ENCODE measurements at regions not wholly inside any gene's neighbourhood (a gene's known extent, or its start where the extent isn't known, plus 50 kb on each side); places are given as distances from the start of the nearest gene placed in this dataset.

DNA sequence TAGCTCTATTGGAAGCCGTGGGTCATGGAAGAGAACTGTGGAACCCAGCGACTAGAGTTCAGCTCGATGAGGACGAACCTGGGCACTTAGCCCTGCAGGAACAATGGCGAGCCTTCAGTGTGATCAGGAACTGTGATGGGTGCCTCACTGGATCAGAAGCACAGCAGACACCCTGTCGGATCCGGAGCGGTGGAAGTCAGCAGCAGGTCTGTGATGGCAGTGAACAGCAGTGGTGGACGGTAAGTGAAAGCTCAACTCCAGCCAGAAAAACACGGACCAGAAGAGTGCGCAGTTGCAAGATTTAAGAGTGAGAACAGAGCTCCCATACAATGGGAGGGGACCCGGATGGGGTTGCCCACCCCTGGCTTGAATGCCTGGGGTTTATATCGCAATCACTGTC is 282.2 kb downstream of the NSUN3 start (continued):
- TF ChIP-seq, protein P1, sequence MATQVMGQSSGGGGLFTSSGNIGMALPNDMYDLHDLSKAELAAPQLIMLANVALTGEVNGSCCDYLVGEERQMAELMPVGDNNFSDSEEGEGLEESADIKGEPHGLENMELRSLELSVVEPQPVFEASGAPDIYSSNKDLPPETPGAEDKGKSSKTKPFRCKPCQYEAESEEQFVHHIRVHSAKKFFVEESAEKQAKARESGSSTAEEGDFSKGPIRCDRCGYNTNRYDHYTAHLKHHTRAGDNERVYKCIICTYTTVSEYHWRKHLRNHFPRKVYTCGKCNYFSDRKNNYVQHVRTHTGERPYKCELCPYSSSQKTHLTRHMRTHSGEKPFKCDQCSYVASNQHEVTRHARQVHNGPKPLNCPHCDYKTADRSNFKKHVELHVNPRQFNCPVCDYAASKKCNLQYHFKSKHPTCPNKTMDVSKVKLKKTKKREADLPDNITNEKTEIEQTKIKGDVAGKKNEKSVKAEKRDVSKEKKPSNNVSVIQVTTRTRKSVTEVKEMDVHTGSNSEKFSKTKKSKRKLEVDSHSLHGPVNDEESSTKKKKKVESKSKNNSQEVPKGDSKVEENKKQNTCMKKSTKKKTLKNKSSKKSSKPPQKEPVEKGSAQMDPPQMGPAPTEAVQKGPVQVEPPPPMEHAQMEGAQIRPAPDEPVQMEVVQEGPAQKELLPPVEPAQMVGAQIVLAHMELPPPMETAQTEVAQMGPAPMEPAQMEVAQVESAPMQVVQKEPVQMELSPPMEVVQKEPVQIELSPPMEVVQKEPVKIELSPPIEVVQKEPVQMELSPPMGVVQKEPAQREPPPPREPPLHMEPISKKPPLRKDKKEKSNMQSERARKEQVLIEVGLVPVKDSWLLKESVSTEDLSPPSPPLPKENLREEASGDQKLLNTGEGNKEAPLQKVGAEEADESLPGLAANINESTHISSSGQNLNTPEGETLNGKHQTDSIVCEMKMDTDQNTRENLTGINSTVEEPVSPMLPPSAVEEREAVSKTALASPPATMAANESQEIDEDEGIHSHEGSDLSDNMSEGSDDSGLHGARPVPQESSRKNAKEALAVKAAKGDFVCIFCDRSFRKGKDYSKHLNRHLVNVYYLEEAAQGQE (IDR thresholded peaks at IDR 0.05; ENCODE audit: low read depth), result no peak
- TF ChIP-seq EZH2 (IDR thresholded peaks at IDR 0.05) (no peak), ZFX (IDR thresholded peaks at IDR 0.05) (no peak), RAD21 (IDR thresholded peaks at IDR 0.05; ENCODE audit: low read depth) (no peak), JUND (IDR thresholded peaks at IDR 0.05) (no peak), SIN3A (IDR thresholded peaks at IDR 0.05; ENCODE audit: low read depth) (no peak), TCF7L2 (IDR thresholded peaks at IDR 0.05; ENCODE audit: borderline replicate concordance, extremely low read depth, insufficient read depth, insufficient read length) (no peak)
- TF ChIP-seq, protein P2, sequence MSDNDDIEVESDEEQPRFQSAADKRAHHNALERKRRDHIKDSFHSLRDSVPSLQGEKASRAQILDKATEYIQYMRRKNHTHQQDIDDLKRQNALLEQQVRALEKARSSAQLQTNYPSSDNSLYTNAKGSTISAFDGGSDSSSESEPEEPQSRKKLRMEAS (IDR thresholded peaks at IDR 0.05), result no peak

DNA sequence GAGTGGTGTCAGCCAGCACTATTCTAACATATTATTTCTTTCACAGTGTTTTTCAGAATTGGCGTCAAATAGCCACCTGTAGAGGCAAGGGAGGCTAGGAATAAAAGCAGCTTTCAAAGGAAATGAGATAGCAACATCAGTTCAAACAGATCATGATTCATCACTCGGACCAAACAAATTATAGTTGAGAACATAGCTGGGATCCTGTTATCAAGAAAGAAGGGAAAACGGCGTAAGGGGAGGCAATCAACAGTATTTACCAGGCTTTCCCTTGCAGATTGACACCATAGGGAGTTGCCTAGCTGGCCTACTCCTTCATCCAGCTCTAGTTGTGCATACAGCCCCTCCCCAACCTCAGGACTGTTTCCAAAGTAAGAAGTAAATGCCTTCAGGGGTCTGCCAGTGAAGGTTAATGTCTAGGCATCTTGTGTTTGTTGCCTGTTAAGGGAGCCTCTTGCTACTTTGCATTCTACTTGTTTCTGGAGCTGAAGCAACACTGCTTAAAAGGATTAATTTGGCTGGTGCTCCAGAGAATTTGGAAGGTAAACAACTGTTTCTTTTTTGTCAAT is 286.5 kb downstream of the NSUN3 start:
- intact Hi-C loops (cut with micrococcal nuclease), result no loop called here
- H3K4me1 ChIP-seq (ENCODE audit: control insufficient read depth in 1 of 2, insufficient read depth in 2 of 2, low read length in 2 of 2), result no peaks in the 10 kb centered on the region
- ChIA-PET POLR2A (no interaction called here), CTCF (no interaction called here), RAD21 (ENCODE audit: low non-redundant PET in 1 of 2, low total read pairs in 2 of 2, uncharacterized antibody in 2 of 2, unreplicated experiment in 2 of 2) (no interaction called here)
- H3K4me2 ChIP-seq (ENCODE audit: low read length), result no peak overlapping the region
- no peaks in the 10 kb centered on the region for H3K27me3 ChIP-seq (ENCODE audit: insufficient read depth, low read length)
- BruUV-seq (replicated peaks), result no TSS peak
- no peaks in the 10 kb centered on the region for H3K9me2 ChIP-seq (ENCODE audit: insufficient read depth)
- H3K9ac ChIP-seq (ENCODE audit: low read length), result no peak overlapping the region
- no peaks in the 10 kb centered on the region for H4K20me1 ChIP-seq (ENCODE audit: insufficient read depth)
- DNase-seq (ENCODE audit: low read depth, low spot score) (no peak), ATAC-seq (no peak)
- TF ChIP-seq ZNF274 (IDR thresholded peaks at IDR 0.05; ENCODE audit: low read depth, low read length), result no peak
- TF ChIP-seq, protein P1 (IDR thresholded peaks at IDR 0.05; ENCODE audit: low read depth), result no peak
- TF ChIP-seq, protein P3, sequence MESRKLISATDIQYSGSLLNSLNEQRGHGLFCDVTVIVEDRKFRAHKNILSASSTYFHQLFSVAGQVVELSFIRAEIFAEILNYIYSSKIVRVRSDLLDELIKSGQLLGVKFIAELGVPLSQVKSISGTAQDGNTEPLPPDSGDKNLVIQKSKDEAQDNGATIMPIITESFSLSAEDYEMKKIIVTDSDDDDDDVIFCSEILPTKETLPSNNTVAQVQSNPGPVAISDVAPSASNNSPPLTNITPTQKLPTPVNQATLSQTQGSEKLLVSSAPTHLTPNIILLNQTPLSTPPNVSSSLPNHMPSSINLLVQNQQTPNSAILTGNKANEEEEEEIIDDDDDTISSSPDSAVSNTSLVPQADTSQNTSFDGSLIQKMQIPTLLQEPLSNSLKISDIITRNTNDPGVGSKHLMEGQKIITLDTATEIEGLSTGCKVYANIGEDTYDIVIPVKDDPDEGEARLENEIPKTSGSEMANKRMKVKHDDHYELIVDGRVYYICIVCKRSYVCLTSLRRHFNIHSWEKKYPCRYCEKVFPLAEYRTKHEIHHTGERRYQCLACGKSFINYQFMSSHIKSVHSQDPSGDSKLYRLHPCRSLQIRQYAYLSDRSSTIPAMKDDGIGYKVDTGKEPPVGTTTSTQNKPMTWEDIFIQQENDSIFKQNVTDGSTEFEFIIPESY (IDR thresholded peaks at IDR 0.05; ENCODE audit: extremely low read depth, insufficient replicate concordance, low read length), result no peak
- TF ChIP-seq, protein P4, sequence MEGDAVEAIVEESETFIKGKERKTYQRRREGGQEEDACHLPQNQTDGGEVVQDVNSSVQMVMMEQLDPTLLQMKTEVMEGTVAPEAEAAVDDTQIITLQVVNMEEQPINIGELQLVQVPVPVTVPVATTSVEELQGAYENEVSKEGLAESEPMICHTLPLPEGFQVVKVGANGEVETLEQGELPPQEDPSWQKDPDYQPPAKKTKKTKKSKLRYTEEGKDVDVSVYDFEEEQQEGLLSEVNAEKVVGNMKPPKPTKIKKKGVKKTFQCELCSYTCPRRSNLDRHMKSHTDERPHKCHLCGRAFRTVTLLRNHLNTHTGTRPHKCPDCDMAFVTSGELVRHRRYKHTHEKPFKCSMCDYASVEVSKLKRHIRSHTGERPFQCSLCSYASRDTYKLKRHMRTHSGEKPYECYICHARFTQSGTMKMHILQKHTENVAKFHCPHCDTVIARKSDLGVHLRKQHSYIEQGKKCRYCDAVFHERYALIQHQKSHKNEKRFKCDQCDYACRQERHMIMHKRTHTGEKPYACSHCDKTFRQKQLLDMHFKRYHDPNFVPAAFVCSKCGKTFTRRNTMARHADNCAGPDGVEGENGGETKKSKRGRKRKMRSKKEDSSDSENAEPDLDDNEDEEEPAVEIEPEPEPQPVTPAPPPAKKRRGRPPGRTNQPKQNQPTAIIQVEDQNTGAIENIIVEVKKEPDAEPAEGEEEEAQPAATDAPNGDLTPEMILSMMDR (IDR thresholded peaks at IDR 0.05 in 2 of 3, conservative IDR thresholded peaks at IDR 0.05 in 1 of 3; ENCODE audit: borderline replicate concordance in 1 of 3, insufficient read depth in 1 of 3, low read depth in 2 of 3, low read length in 2 of 3), result no peak
- peaks cover 0 to 5% of the 10 kb centered on the region in 2 experiments; a peak in 1 of 4 replicates for H3K9me3 ChIP-seq (ENCODE audit: control insufficient read depth in 1 of 2, insufficient read depth in 1 of 2, low read depth in 1 of 2, low read length in 2 of 2)
- no peak overlapping the region for H3K4me3 ChIP-seq (replicated peaks in 1 of 2; ENCODE audit: low read depth in 1 of 2, low read length in 2 of 2)
- no peaks in the 10 kb centered on the region for H3K36me3 ChIP-seq (ENCODE audit: control insufficient read depth in 1 of 2, insufficient read depth in 2 of 2, low read length in 2 of 2)
- H2AFZ ChIP-seq (ENCODE audit: low read depth, low read length, poor library complexity, severe bottlenecking), result no peak overlapping the region
- H3K27ac ChIP-seq (ENCODE audit: low read depth, low read length), result no peak overlapping the region
- no peaks in the 10 kb centered on the region for H3K79me2 ChIP-seq (ENCODE audit: insufficient read depth, low read length)
